DND-41 (cell line): ENCODE measurements at regions not wholly inside any gene's neighbourhood (a gene's known extent, or its start where the extent isn't known, plus 50 kb on each side); places are given as distances from the start of the nearest gene placed in this dataset.

Source experiments
- ATAC-seq: fragments of 200-7000 bp; cut with Tn5 transposase; 3 replicates; pipeline ENCODE4 v1.9.1; 2021; ENCODE audit warnings: low read depth; ENCODE audit not compliant: insufficient read depth
- DNase-seq: peaks from one replicate; pipeline ENCODE4 v3.0.0-alpha.2; 2020
- H2AFZ ChIP-seq: 2 replicates; pipeline ENCODE4 v1.6.0; 2012; ENCODE audit warnings: low read depth, low read length
- H3K27ac ChIP-seq: 2 replicates; pipeline ENCODE4 v1.5.1; 2012; ENCODE audit warnings: low read length, inconsistent platforms
- H3K27me3 ChIP-seq: fragments of 200-600 bp; sonication (generic); 2 replicates; pipeline ENCODE4 v1.6.0; 2012; ENCODE audit warnings: low read length, mild to moderate bottlenecking, inconsistent platforms; ENCODE audit not compliant: insufficient read depth, poor library complexity
- H3K36me3 ChIP-seq: 2 replicates; pipeline ENCODE4 v1.5.1; 2012; ENCODE audit warnings: low read length, inconsistent platforms; ENCODE audit not compliant: insufficient read depth
- H3K4me1 ChIP-seq: 2 replicates; pipeline ENCODE4 v1.5.1; 2012; ENCODE audit warnings: mild to moderate bottlenecking, low read length; ENCODE audit not compliant: insufficient read depth
- H3K4me2 ChIP-seq: 2 replicates; pipeline ENCODE4 v1.6.0; 2012; ENCODE audit warnings: mild to moderate bottlenecking, moderate library complexity, low read length, inconsistent platforms; ENCODE audit not compliant: insufficient read depth
- H3K4me3 ChIP-seq, 2 experiments: fragments of 200-600 bp in 1 of 2; shearing (Covaris generic) in 1 of 2; 2 replicates each; pipeline ENCODE4 v1.5.1; 2012 to 2016; ENCODE audit warnings: inconsistent platforms in 2 of 2, low read length in 2 of 2, mild to moderate bottlenecking in 2 of 2, low read depth in 1 of 2, moderate library complexity in 1 of 2
- H3K79me2 ChIP-seq: 2 replicates; pipeline ENCODE4 v1.6.0; 2012; ENCODE audit warnings: low read length, inconsistent platforms; ENCODE audit not compliant: insufficient read depth
- H3K9ac ChIP-seq: 2 replicates; pipeline ENCODE4 v1.6.0; 2012; ENCODE audit warnings: low read depth, mild to moderate bottlenecking, inconsistent platforms, low read length, moderate library complexity
- H3K9me3 ChIP-seq: 2 replicates; pipeline ENCODE4 v1.5.1; 2012; ENCODE audit warnings: low read length, moderate library complexity, mild to moderate bottlenecking, inconsistent platforms; ENCODE audit not compliant: insufficient read depth, severe bottlenecking
- H4K20me1 ChIP-seq: 2 replicates; pipeline ENCODE4 v1.6.0; 2012; ENCODE audit warnings: low read length; ENCODE audit not compliant: insufficient read depth
- EZH2 ChIP-seq: IDR thresholded peaks from 3 replicates; pipeline ENCODE4 v1.6.1; 2012; ENCODE audit warnings: borderline replicate concordance, low read depth, mild to moderate bottlenecking, moderate library complexity, low read length, inconsistent platforms; ENCODE audit not compliant: severe bottlenecking
- TF ChIP-seq, protein P1 (sequence below): IDR thresholded peaks from 2 replicates; pipeline ENCODE4 v1.5.1; 2012; ENCODE audit warnings: borderline replicate concordance, low read length, moderate library complexity, mild to moderate bottlenecking; ENCODE audit not compliant: poor library complexity, severe bottlenecking; ENCODE audit errors: extremely low read depth

DNA sequence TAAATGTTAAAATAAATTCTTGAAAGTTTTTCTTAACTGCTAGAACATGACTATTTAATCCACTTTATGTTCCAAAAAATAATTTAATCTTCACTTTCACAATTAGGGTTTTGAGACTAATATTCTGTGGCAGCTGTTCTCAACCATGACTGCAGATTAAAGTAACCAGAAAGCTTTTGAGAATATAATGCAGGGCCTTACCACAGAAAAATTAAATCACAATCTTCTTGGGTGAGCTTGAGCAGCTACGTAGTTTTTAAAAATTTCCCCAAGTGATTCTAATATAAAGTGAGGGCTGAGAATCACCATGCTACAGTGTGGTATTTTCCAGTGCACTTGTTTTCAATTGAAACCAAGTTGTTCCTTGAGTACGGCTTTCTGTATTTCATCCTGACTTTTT, 196.6 kb upstream of the PTCHD4 start:
- H3K79me2 ChIP-seq, result no peaks in the 10 kb centered on the region
- no peaks in the 10 kb centered on the region for H3K36me3 ChIP-seq
- no peak overlapping the region for H3K4me2 ChIP-seq
- no peak for ATAC-seq
- H3K9ac ChIP-seq, result no peak overlapping the region
- no peak overlapping the region for H2AFZ ChIP-seq
- no peak overlapping the region for H3K27ac ChIP-seq
- no peak for DNase-seq
- no peaks in the 10 kb centered on the region for H4K20me1 ChIP-seq
- H3K4me1 ChIP-seq, result no peaks in the 10 kb centered on the region
- no peaks in the 10 kb centered on the region for H3K9me3 ChIP-seq
- H3K27me3 ChIP-seq, result no peaks in the 10 kb centered on the region
- TF ChIP-seq, protein P1, sequence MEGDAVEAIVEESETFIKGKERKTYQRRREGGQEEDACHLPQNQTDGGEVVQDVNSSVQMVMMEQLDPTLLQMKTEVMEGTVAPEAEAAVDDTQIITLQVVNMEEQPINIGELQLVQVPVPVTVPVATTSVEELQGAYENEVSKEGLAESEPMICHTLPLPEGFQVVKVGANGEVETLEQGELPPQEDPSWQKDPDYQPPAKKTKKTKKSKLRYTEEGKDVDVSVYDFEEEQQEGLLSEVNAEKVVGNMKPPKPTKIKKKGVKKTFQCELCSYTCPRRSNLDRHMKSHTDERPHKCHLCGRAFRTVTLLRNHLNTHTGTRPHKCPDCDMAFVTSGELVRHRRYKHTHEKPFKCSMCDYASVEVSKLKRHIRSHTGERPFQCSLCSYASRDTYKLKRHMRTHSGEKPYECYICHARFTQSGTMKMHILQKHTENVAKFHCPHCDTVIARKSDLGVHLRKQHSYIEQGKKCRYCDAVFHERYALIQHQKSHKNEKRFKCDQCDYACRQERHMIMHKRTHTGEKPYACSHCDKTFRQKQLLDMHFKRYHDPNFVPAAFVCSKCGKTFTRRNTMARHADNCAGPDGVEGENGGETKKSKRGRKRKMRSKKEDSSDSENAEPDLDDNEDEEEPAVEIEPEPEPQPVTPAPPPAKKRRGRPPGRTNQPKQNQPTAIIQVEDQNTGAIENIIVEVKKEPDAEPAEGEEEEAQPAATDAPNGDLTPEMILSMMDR, result no peak
- TF ChIP-seq EZH2, result no peak
- no peak overlapping the region for H3K4me3 ChIP-seq

- Histone ChIP-seq H3K4me2 (no peak overlapping the region), H2AFZ (no peak overlapping the region), H3K4me3 (no peak overlapping the region), H3K9ac (no peak overlapping the region), H3K36me3 (no peaks in the 10 kb centered on the region), H3K79me2 (no peaks in the 10 kb centered on the region), H3K9me3 (no peaks in the 10 kb centered on the region), H3K27me3 (no peaks in the 10 kb centered on the region), H3K4me1 (no peaks in the 10 kb centered on the region), H3K27ac (no peak overlapping the region), H4K20me1 (no peaks in the 10 kb centered on the region)
- DNase-seq (no peak), ATAC-seq (no peak)
- no peak for TF ChIP-seq EZH2
- TF ChIP-seq, protein P1, result no peak
Observed at GRCh38 chr6:48290595-48290994, 179.6 kb upstream of the PTCHD4 start.

- no peak for ATAC-seq
- H3K79me2 ChIP-seq, result no peaks in the 10 kb centered on the region
- no peak overlapping the region for H3K4me3 ChIP-seq
- no peak for DNase-seq
- no peak overlapping the region for H3K4me2 ChIP-seq
- no peak overlapping the region for H3K9ac ChIP-seq
- H3K27ac ChIP-seq, result no peak overlapping the region
- H3K36me3 ChIP-seq, result no peaks in the 10 kb centered on the region
- no peaks in the 10 kb centered on the region for H3K4me1 ChIP-seq
- no peaks in the 10 kb centered on the region for H3K9me3 ChIP-seq
- no peaks in the 10 kb centered on the region for H4K20me1 ChIP-seq
- TF ChIP-seq, protein P1, result no peak
- TF ChIP-seq EZH2, result no peak
- H3K27me3 ChIP-seq, result no peaks in the 10 kb centered on the region
- H2AFZ ChIP-seq, result no peak overlapping the region
Observed at GRCh38 chr6:48289841-48290240, 178.8 kb upstream of the PTCHD4 start.

- Histone ChIP-seq H4K20me1 (no peaks in the 10 kb centered on the region), H3K27me3 (no peaks in the 10 kb centered on the region), H3K4me2 (no peak overlapping the region), H3K4me3 (no peak overlapping the region), H3K9ac (no peak overlapping the region), H3K79me2 (no peaks in the 10 kb centered on the region), H3K27ac (no peak overlapping the region), H3K36me3 (no peaks in the 10 kb centered on the region), H3K9me3 (no peaks in the 10 kb centered on the region), H2AFZ (no peak overlapping the region), H3K4me1 (no peaks in the 10 kb centered on the region)
- no peak for ATAC-seq
- TF ChIP-seq EZH2, result no peak
- DNase-seq, result no peak
Observed at GRCh38 chr6:48281217-48281616, 170.2 kb upstream of the PTCHD4 start.
